ENCODE measurements at regions not wholly inside any gene's neighbourhood (a gene's known extent, or its start where the extent isn't known, plus 50 kb on each side); places are given as distances from the start of the nearest gene placed in this dataset.

DNA sequence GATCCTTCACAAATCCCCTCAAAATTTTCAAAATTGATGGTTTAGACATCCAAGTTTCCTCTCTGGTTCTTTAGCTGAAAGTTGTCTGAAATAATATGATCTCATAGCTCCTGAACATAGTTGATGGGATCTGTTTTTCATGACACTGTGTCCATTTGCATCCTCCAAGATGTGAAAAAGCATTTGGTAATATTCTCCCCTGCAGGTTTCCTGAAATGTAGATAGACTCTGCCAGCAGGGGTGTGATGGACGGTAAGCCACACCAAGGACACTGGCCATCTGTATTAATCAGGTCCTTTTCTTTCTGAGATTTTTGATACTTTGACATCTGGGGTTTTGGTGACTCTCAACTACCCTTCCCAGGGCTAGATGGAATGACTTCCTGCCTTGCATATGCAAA is 79.6 kb upstream of the GRB10 start:
- TF ChIP-seq CTCF (IDR thresholded peaks at IDR 0.05; ENCODE audit: insufficient read depth, low read depth, low read length) = no peak
- TF ChIP-seq EZH2 (IDR thresholded peaks at IDR 0.05; ENCODE audit: insufficient read depth, low read length) = no peak
